ENCODE measurements at regions not wholly inside any gene's neighbourhood (a gene's known extent, or its start where the extent isn't known, plus 50 kb on each side); places are given as distances from the start of the nearest gene placed in this dataset.

- Mint-ChIP-seq H3K27ac (ENCODE audit: unreplicated experiment) (no peak overlapping the region), H3K4me3 (ENCODE audit: unreplicated experiment) (no peak overlapping the region)
- no peak for TF ChIP-seq CTCF (IDR thresholded peaks at IDR 0.05)
These were observed 82.6 kb upstream of the NPTX2 start for GRCh38 chr7:98534493-98534892.

GRCh38 chr7:98531717-98532116, 85.4 kb upstream of the NPTX2 start:
- no peak for DNase-seq (ENCODE audit: extremely low spot score, unreplicated experiment)
- Mint-ChIP-seq H3K4me3 (ENCODE audit: unreplicated experiment) (no peak overlapping the region), H3K4me1 (ENCODE audit: unreplicated experiment) (no peaks in the 10 kb centered on the region), H3K36me3 (ENCODE audit: unreplicated experiment) (no peaks in the 10 kb centered on the region), H3K27ac (ENCODE audit: unreplicated experiment) (no peak overlapping the region), H3K27me3 (ENCODE audit: unreplicated experiment) (no peaks in the 10 kb centered on the region), H3K9me3 (ENCODE audit: unreplicated experiment) (peaks cover 23% of the 10 kb centered on the region)
- no peak for TF ChIP-seq CTCF (IDR thresholded peaks at IDR 0.05)

More at GRCh38 chr7:98534493-98534892, 82.6 kb upstream of the NPTX2 start:
- no peak for DNase-seq (ENCODE audit: extremely low spot score, unreplicated experiment)
- Mint-ChIP-seq H3K9me3 (ENCODE audit: unreplicated experiment) (peaks cover 27% of the 10 kb centered on the region), H3K36me3 (ENCODE audit: unreplicated experiment) (no peaks in the 10 kb centered on the region), H3K4me1 (ENCODE audit: unreplicated experiment) (no peaks in the 10 kb centered on the region), H3K27me3 (ENCODE audit: unreplicated experiment) (no peaks in the 10 kb centered on the region)

- H3K27me3 Mint-ChIP-seq (ENCODE audit: unreplicated experiment) = peaks cover 2% of the 10 kb centered on the region
- peaks cover 12% of the 10 kb centered on the region for H3K9me3 Mint-ChIP-seq (ENCODE audit: unreplicated experiment)
- H3K27ac Mint-ChIP-seq (ENCODE audit: unreplicated experiment) = no peak overlapping the region
- no peak for TF ChIP-seq CTCF (IDR thresholded peaks at IDR 0.05)
- no peaks in the 10 kb centered on the region for H3K4me1 Mint-ChIP-seq (ENCODE audit: unreplicated experiment)
- no peak for DNase-seq (ENCODE audit: extremely low spot score, unreplicated experiment)
- no peak overlapping the region for H3K4me3 Mint-ChIP-seq (ENCODE audit: unreplicated experiment)
- no peaks in the 10 kb centered on the region for H3K36me3 Mint-ChIP-seq (ENCODE audit: unreplicated experiment)
These were observed 89.0 kb upstream of the NPTX2 start for GRCh38 chr7:98528079-98528478.

- Mint-ChIP-seq H3K36me3 (ENCODE audit: unreplicated experiment) (no peaks in the 10 kb centered on the region), H3K27ac (ENCODE audit: unreplicated experiment) (no peak overlapping the region), H3K4me3 (ENCODE audit: unreplicated experiment) (no peak overlapping the region), H3K4me1 (ENCODE audit: unreplicated experiment) (no peaks in the 10 kb centered on the region), H3K9me3 (ENCODE audit: unreplicated experiment) (peaks cover 5% of the 10 kb centered on the region), H3K27me3 (ENCODE audit: unreplicated experiment) (peaks cover 2% of the 10 kb centered on the region)
- no peak for TF ChIP-seq CTCF (IDR thresholded peaks at IDR 0.05)
- no peak for DNase-seq (ENCODE audit: extremely low spot score, unreplicated experiment)
These were observed 91.0 kb upstream of the NPTX2 start for GRCh38 chr7:98526059-98526458.

- TF ChIP-seq CTCF (IDR thresholded peaks at IDR 0.05) = no peak
- H3K36me3 Mint-ChIP-seq (ENCODE audit: unreplicated experiment) = no peaks in the 10 kb centered on the region
- H3K27ac Mint-ChIP-seq (ENCODE audit: unreplicated experiment) = no peak overlapping the region
These were observed 95.9 kb upstream of the NPTX2 start for GRCh38 chr7:98521089-98521692.

More at GRCh38 chr7:98521089-98521692, 95.9 kb upstream of the NPTX2 start:
- Mint-ChIP-seq H3K9me3 (ENCODE audit: unreplicated experiment) (peaks cover 4% of the 10 kb centered on the region), H3K27me3 (ENCODE audit: unreplicated experiment) (peaks cover 2% of the 10 kb centered on the region), H3K4me3 (ENCODE audit: unreplicated experiment) (no peak overlapping the region), H3K4me1 (ENCODE audit: unreplicated experiment) (no peaks in the 10 kb centered on the region)
- no peak for DNase-seq (ENCODE audit: extremely low spot score, unreplicated experiment)

Measured in osteocyte (in vitro differentiated cells).